ENCODE measurements at regions not wholly inside any gene's neighbourhood (a gene's known extent, or its start where the extent isn't known, plus 50 kb on each side); places are given as distances from the start of the nearest gene placed in this dataset.

- TF ChIP-seq GABPA (IDR thresholded peaks at IDR 0.05; ENCODE audit: low read depth) (no peak), SMC3 (IDR thresholded peaks at IDR 0.05; ENCODE audit: low read depth, low read length) (no peak), POLR2AphosphoS5 (IDR thresholded peaks at IDR 0.05; ENCODE audit: low read depth, low read length) (no peak), MAX (IDR thresholded peaks at IDR 0.05; ENCODE audit: low read depth) (no peak), FOSL2 (IDR thresholded peaks at IDR 0.05; ENCODE audit: borderline replicate concordance, low read depth) (no peak), USF2 (IDR thresholded peaks at IDR 0.05; ENCODE audit: borderline replicate concordance, low read depth, low read length) (no peak), TAF1 (IDR thresholded peaks at IDR 0.05; ENCODE audit: borderline replicate concordance, low read depth, low read length) (no peak), RAD21 (IDR thresholded peaks at IDR 0.05; ENCODE audit: low read length) (no peak)
- TF ChIP-seq, protein P1, sequence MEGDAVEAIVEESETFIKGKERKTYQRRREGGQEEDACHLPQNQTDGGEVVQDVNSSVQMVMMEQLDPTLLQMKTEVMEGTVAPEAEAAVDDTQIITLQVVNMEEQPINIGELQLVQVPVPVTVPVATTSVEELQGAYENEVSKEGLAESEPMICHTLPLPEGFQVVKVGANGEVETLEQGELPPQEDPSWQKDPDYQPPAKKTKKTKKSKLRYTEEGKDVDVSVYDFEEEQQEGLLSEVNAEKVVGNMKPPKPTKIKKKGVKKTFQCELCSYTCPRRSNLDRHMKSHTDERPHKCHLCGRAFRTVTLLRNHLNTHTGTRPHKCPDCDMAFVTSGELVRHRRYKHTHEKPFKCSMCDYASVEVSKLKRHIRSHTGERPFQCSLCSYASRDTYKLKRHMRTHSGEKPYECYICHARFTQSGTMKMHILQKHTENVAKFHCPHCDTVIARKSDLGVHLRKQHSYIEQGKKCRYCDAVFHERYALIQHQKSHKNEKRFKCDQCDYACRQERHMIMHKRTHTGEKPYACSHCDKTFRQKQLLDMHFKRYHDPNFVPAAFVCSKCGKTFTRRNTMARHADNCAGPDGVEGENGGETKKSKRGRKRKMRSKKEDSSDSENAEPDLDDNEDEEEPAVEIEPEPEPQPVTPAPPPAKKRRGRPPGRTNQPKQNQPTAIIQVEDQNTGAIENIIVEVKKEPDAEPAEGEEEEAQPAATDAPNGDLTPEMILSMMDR (IDR thresholded peaks at IDR 0.05), result no peak
- TF ChIP-seq, protein P2, sequence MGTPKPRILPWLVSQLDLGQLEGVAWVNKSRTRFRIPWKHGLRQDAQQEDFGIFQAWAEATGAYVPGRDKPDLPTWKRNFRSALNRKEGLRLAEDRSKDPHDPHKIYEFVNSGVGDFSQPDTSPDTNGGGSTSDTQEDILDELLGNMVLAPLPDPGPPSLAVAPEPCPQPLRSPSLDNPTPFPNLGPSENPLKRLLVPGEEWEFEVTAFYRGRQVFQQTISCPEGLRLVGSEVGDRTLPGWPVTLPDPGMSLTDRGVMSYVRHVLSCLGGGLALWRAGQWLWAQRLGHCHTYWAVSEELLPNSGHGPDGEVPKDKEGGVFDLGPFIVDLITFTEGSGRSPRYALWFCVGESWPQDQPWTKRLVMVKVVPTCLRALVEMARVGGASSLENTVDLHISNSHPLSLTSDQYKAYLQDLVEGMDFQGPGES (IDR thresholded peaks at IDR 0.05; ENCODE audit: low read depth, low read length), result no peak
- TF ChIP-seq, protein P3, sequence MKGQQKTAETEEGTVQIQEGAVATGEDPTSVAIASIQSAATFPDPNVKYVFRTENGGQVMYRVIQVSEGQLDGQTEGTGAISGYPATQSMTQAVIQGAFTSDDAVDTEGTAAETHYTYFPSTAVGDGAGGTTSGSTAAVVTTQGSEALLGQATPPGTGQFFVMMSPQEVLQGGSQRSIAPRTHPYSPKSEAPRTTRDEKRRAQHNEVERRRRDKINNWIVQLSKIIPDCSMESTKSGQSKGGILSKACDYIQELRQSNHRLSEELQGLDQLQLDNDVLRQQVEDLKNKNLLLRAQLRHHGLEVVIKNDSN (IDR thresholded peaks at IDR 0.05; ENCODE audit: borderline replicate concordance, low read depth), result no peak
These were observed 1018.8 kb upstream of the HS3ST1 start for GRCh38 chr4:12447451-12447850.
